ENCODE measurements at regions not wholly inside any gene's neighbourhood (a gene's known extent, or its start where the extent isn't known, plus 50 kb on each side); places are given as distances from the start of the nearest gene placed in this dataset.

DNA sequence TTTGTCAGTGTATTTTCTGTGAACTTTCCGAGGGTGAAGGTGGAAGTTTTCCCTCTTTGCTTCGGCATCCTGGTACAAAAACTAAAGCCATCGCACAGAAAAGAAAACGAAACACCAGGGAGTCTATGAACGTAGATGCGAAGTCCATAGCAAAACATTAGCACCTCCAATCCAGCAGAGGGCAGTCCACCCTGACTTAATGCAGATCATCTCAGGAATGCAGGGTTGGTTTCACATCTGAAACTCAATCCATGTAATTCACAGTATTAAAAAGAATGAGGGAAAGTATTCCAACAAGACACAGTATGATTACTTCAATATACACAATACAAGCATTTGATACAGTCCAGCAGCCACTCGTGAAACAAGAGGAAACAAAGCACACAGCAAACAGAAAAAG is 70.8 kb downstream of the RTP5 start:
- H3K4me3 Mint-ChIP-seq (ENCODE audit: low read depth, unreplicated experiment) = no peak overlapping the region
- DNase-seq = no peak
- peaks cover 12% of the 10 kb centered on the region for H3K9me3 Mint-ChIP-seq (ENCODE audit: low read depth, unreplicated experiment)
- no TSS peak for BruUV-seq (replicated peaks)
- CTCF ChIA-PET = no interaction called here
- H3K27ac Mint-ChIP-seq (ENCODE audit: unreplicated experiment) = no peak overlapping the region
- H3K27me3 Mint-ChIP-seq (ENCODE audit: unreplicated experiment) = no peaks in the 10 kb centered on the region
- intact Hi-C loops (cut with micrococcal nuclease; ENCODE audit: unreplicated experiment) = no loop called here
- H3K4me1 Mint-ChIP-seq (ENCODE audit: low read depth, unreplicated experiment) = no peaks in the 10 kb centered on the region
- no peaks in the 10 kb centered on the region for H3K36me3 Mint-ChIP-seq (ENCODE audit: insufficient read depth, unreplicated experiment)
- TF ChIP-seq, protein P1, sequence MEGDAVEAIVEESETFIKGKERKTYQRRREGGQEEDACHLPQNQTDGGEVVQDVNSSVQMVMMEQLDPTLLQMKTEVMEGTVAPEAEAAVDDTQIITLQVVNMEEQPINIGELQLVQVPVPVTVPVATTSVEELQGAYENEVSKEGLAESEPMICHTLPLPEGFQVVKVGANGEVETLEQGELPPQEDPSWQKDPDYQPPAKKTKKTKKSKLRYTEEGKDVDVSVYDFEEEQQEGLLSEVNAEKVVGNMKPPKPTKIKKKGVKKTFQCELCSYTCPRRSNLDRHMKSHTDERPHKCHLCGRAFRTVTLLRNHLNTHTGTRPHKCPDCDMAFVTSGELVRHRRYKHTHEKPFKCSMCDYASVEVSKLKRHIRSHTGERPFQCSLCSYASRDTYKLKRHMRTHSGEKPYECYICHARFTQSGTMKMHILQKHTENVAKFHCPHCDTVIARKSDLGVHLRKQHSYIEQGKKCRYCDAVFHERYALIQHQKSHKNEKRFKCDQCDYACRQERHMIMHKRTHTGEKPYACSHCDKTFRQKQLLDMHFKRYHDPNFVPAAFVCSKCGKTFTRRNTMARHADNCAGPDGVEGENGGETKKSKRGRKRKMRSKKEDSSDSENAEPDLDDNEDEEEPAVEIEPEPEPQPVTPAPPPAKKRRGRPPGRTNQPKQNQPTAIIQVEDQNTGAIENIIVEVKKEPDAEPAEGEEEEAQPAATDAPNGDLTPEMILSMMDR (IDR thresholded peaks at IDR 0.05; ENCODE audit: unreplicated experiment) = no peak

DNA sequence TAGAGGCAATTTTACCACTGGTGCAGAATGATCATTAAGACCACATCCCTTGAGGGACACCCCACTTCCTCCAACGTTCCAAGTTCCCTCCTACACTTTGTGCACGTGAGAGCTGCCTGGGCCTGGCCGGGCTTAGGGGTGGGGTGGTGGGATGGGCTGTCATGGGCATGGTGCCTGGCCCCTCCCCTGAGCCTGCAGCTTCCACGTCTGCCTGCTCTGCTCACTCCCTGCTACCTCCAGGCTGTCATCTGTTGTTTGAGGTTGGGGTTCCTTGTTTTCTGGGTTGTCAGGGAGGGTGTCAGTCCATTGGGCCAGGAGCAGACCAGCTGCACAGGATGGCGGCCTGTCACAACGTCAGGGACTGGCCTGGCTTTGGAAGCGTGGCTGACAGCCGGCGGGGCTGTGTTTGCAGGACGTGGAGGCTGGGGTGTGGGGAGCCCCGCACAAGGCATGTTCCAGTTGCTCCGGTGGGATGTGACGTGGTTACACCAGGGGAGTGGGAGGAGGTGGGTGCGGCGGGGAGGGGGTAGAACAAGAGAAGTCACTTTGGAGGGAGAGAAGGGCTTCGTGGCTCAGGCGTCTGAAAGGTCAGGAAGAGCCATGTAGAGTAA is 72.3 kb downstream of the RTP5 start:
- Mint-ChIP-seq H3K27ac (ENCODE audit: unreplicated experiment) (no peak overlapping the region), H3K27me3 (ENCODE audit: unreplicated experiment) (no peaks in the 10 kb centered on the region), H3K9me3 (ENCODE audit: low read depth, unreplicated experiment) (peaks cover 12% of the 10 kb centered on the region), H3K4me1 (ENCODE audit: low read depth, unreplicated experiment) (no peaks in the 10 kb centered on the region), H3K36me3 (ENCODE audit: insufficient read depth, unreplicated experiment) (no peaks in the 10 kb centered on the region), H3K4me3 (ENCODE audit: low read depth, unreplicated experiment) (no peak overlapping the region)
- intact Hi-C loops (cut with micrococcal nuclease; ENCODE audit: unreplicated experiment) = no loop called here
- CTCF ChIA-PET = no interaction called here
- no peak for DNase-seq
- BruUV-seq (replicated peaks) = no TSS peak
- TF ChIP-seq, protein P1 (IDR thresholded peaks at IDR 0.05; ENCODE audit: unreplicated experiment) = no peak

DNA sequence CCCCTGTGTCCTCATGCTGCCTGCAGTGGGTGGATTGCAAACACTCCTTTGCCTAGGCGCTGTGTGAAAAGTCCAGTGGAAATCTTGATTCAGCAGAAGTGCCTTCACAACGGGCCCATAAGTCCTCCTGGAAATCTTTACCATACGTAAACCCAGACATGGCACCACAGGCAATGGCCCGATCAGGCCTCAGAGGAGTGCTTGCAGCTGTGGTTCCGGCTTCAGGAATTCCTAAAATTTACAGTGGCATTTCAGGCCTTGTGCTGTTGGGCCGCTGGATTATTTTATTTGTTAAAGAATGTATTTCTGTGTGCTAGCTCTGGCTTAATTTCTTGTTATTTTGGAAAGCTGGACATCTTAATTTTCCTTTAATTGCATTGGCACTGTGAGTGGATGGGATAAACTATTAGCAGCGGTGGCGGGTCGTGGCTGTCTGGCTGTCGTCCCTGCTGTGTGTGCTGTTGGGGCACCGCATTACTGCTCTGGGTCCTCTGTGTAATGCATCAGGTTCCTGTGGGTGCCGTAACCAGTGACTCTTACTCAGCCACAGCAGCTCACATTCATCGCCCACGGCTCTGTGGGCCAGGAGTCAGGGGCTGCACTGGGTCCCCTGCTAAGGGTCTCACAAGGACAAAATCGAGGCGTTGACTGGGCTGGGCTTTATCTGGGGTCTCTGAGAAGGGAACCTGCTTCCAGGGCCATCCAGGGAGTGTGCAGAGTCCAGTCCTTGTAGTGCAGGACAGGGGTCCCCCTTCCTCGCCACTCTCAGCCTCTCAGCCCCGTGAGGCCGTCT is 73.1 kb downstream of the RTP5 start:
- Mint-ChIP-seq H3K36me3 (ENCODE audit: insufficient read depth, unreplicated experiment) (no peaks in the 10 kb centered on the region), H3K27ac (ENCODE audit: unreplicated experiment) (no peak overlapping the region), H3K27me3 (ENCODE audit: unreplicated experiment) (peaks cover 1% of the 10 kb centered on the region), H3K4me1 (ENCODE audit: low read depth, unreplicated experiment) (no peaks in the 10 kb centered on the region), H3K4me3 (ENCODE audit: low read depth, unreplicated experiment) (no peak overlapping the region), H3K9me3 (ENCODE audit: low read depth, unreplicated experiment) (peaks cover 12% of the 10 kb centered on the region)
- intact Hi-C loops (cut with micrococcal nuclease; ENCODE audit: unreplicated experiment) = no loop called here
- no peak for DNase-seq
- TF ChIP-seq, protein P1 (IDR thresholded peaks at IDR 0.05; ENCODE audit: unreplicated experiment) = no peak
- BruUV-seq (replicated peaks) = no TSS peak
- CTCF ChIA-PET = no interaction called here

DNA sequence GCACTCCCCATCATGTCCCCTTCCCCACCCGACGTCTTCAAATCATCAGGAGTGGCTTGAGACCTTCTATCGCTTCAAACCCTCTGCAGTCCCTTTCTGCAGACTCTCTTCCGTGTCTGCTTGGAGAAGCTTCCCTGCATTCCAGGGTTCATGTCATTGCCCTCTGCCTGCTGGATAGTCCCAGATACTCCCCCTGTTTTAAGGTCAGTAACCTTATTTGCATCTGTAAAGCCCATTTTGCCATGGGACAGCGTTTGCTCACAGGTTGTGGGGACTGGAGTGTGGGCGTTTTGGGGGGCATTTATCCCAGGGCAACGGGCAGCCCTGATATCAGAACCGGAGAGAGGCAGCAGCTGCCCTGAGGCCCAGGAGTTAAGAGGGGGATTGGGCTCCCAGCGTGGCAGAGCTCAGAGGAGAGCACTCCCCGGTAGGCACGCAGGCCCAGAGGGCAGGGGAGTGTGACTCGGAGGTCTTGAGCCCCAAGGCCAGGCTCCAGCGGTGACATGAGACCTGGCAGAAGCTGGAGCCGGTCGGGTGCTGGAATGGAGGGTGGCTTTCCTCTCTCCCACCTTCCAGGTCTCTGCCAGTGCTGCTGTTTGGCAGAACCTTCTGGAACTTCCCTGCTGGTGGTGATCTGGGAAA is 73.8 kb downstream of the RTP5 start:
- intact Hi-C loops (cut with micrococcal nuclease; ENCODE audit: unreplicated experiment) = no loop called here
- CTCF ChIA-PET = no interaction called here
- Mint-ChIP-seq H3K36me3 (ENCODE audit: insufficient read depth, unreplicated experiment) (no peaks in the 10 kb centered on the region), H3K27me3 (ENCODE audit: unreplicated experiment) (peaks cover 8% of the 10 kb centered on the region), H3K4me3 (ENCODE audit: low read depth, unreplicated experiment) (no peak overlapping the region), H3K27ac (ENCODE audit: unreplicated experiment) (no peak overlapping the region), H3K9me3 (ENCODE audit: low read depth, unreplicated experiment) (peaks cover 10% of the 10 kb centered on the region), H3K4me1 (ENCODE audit: low read depth, unreplicated experiment) (no peaks in the 10 kb centered on the region)
- no peak for DNase-seq
- BruUV-seq (replicated peaks) = no TSS peak
- TF ChIP-seq, protein P1 (IDR thresholded peaks at IDR 0.05; ENCODE audit: unreplicated experiment) = no peak
